Heart left ventricle (tissue), 16 donors: ENCODE measurements at regions not wholly inside any gene's neighbourhood (a gene's known extent, or its start where the extent isn't known, plus 50 kb on each side); places are given as distances from the start of the nearest gene placed in this dataset.

ENCODE experiments used
- ATAC-seq, 4 donors: fragments of 200-7000 bp; cut with Tn5 transposase; one replicate each; pipeline ENCODE4 v1.9.1; 2020 to 2022; ENCODE audit warnings: moderate library complexity in 4 of 4, mild to moderate bottlenecking in 3 of 4, moderate number of reproducible peaks in 1 of 4
- DNase-seq, 5 donors: peaks; one replicate each; pipeline ENCODE4 v3.0.0-alpha.2; 2020
- H3K27ac ChIP-seq, 12 donors: fragments of 200-600 bp; sonication (generic) in 4 of 12; one replicate each; pipeline versions ENCODE4 v1.5.0 to v1.8.0; 2016 to 2022; ENCODE audit warnings: mild to moderate bottlenecking in 2 of 12
- H3K27me3 ChIP-seq, 9 donors: fragments of 200-600 bp; sonication (generic) in 2 of 9; one replicate each; pipeline versions ENCODE4 v1.5.1 to v1.8.0; 2016 to 2022; ENCODE audit warnings: mild to moderate bottlenecking in 3 of 9
- H3K36me3 ChIP-seq, 9 donors: fragments of 200-600 bp; sonication (generic) in 2 of 9; one replicate each; pipeline versions ENCODE4 v1.5.0 to v1.8.0; 2018 to 2022; ENCODE audit warnings: mild to moderate bottlenecking in 2 of 9
- H3K4me1 ChIP-seq, 12 donors: fragments of 200-600 bp; sonication (generic) in 4 of 12; one replicate each; pipeline versions ENCODE4 v1.5.0 to v1.8.0; 2016 to 2022; ENCODE audit warnings: mild to moderate bottlenecking in 3 of 12
- H3K4me3 ChIP-seq, 12 donors: fragments of 200-600 bp; sonication (generic) in 4 of 12; one replicate each; pipeline versions ENCODE4 v1.5.0 to v1.8.0; 2017 to 2022; ENCODE audit warnings: mild to moderate bottlenecking in 9 of 12, moderate library complexity in 4 of 12
- H3K9me3 ChIP-seq, 12 donors: fragments of 200-600 bp; sonication (generic) in 4 of 12; one replicate each; pipeline versions ENCODE4 v1.5.0 to v1.8.0; 2016 to 2022; ENCODE audit warnings: mild to moderate bottlenecking in 1 of 12
- CTCF ChIP-seq, 12 donors: fragments of 200-600 bp; sonication (generic) in 4 of 12; IDR thresholded peaks; one replicate each; pipeline versions ENCODE4 v1.5.0 to v1.8.0; 2018 to 2022; ENCODE audit warnings: antibody characterized with exemption in 12 of 12, mild to moderate bottlenecking in 5 of 12
- POLR2A ChIP-seq, 2 donors: fragments of 450-650 bp; IDR thresholded peaks; one replicate each; pipeline ENCODE4 v1.6.1; 2017; ENCODE audit warnings: antibody characterized with exemption in 2 of 2, mild to moderate bottlenecking in 2 of 2, moderate library complexity in 2 of 2
- WGBS, 4 donors: extraction: QIAGEN DNeasy Blood & Tissue Kit in 2 of 4; methylation state at CpG; one replicate each; pipeline versions ENCODE4 v1.1.5 to v1.1.7; 2013 to 2018; 5-methylcytosine and 5-hydroxymethylcytosine counted together
- intact Hi-C, 10 donors: fragments of 100-400 bp; cut with DNase I; formaldehyde crosslinking; loops; one replicate each; pipeline versions ENCODE4 v1.11.1 to v1.14.2; 2022
- donor health status: ischemic (EF 13 %, LVEDD 7.1; RV severe dilation, severe dysfunction).
- donor health status: healthy with polysubstance abuse.
- donor health status: DM: no; HTN: yes; CAD: no.
- donor health status: DM: no; HTN: no; CAD: no.
- donor health status: ischemic (EF 25% LVEDD 6.9; RV normal size, moderate dysfunction).
- donor health status: ischemic (EF 25% LVEDD 5.7; RV mildly dilated, moderate dysfunction).
- donor health status: healthy.
- donor health status: DM: yes; HTN: yes; CAD: no.
- donor health status: ischemic (EF 35%, LVEDD 5.7; RV mildly dilated, moderate dysfunction).
- donor health status: nonischemic (EF 11% LVEDD 7.7; RV severe dilation, severe dysfunction).
- donor health status: DM: yes; HTN: yes; CAD: no.
- donor health status: PGD.
- donor health status: ischemic (EF 29% LVEDD 5.4; RV normal size, mild dysfunction).
- donor health status: nonischemic (EF 23%, LVEDD 6.1; RV moderate dilation, normal function).

GRCh38 chr6:113347436-113347835 lies 509.7 kb upstream of the MARCKS start:
- DNase-seq (no peak), ATAC-seq (no peak)
- no peak overlapping the region for H3K27ac ChIP-seq
- no peaks in the 10 kb centered on the region for H3K36me3 ChIP-seq
- no peaks in the 10 kb centered on the region for H3K27me3 ChIP-seq
- WGBS, 4 donors = 38 to 47% (median 44%) methylated on average over 3 of the region's 3 CpGs
- no peaks in the 10 kb centered on the region for H3K9me3 ChIP-seq
- intact Hi-C loops = no loop called here
- peaks cover 0 to 25% (median 15%) of the 10 kb centered on the region in 12 donors for H3K4me1 ChIP-seq
- no peak for TF ChIP-seq POLR2A (IDR thresholded peaks at IDR 0.05)
- no peak for TF ChIP-seq CTCF (IDR thresholded peaks at IDR 0.05)
- no peak overlapping the region for H3K4me3 ChIP-seq

- no peaks in the 10 kb centered on the region for H3K9me3 ChIP-seq
- peaks cover 0 to 25% (median 15%) of the 10 kb centered on the region in 12 donors for H3K4me1 ChIP-seq
- H3K27ac ChIP-seq = peak overlapping the region in 4 of 12 donors; percentile 2 to 37 (median 18)
- DNase-seq (no peak), ATAC-seq (no peak)
- H3K27me3 ChIP-seq = no peaks in the 10 kb centered on the region
- WGBS, 4 donors = 26 to 59% (median 40%) methylated on average over 1 of the region's 1 CpG
- TF ChIP-seq POLR2A (IDR thresholded peaks at IDR 0.05) = no peak
- TF ChIP-seq CTCF (IDR thresholded peaks at IDR 0.05) = no peak
- H3K4me3 ChIP-seq = no peak overlapping the region
- intact Hi-C loops = no loop called here
- no peaks in the 10 kb centered on the region for H3K36me3 ChIP-seq
Observed at GRCh38 chr6:113350461-113350860, 506.7 kb upstream of the MARCKS start.

GRCh38 chr6:113351173-113351834 lies 505.8 kb upstream of the MARCKS start:
- no peaks in the 10 kb centered on the region for H3K27me3 ChIP-seq
- intact Hi-C loops = no loop called here
- peak in 3 of 5 donors; percentile 32 to 49 (median 35) for DNase-seq

More at GRCh38 chr6:113351173-113351834, 505.8 kb upstream of the MARCKS start:
- H3K4me1 ChIP-seq = peaks cover 0 to 25% (median 15%) of the 10 kb centered on the region in 12 donors
- no peaks in the 10 kb centered on the region for H3K36me3 ChIP-seq
- no peaks in the 10 kb centered on the region for H3K9me3 ChIP-seq
- WGBS, 4 donors = 40 to 50% (median 43%) methylated on average over 4 of the region's 4 CpGs
- H3K4me3 ChIP-seq = no peak overlapping the region
- TF ChIP-seq POLR2A (IDR thresholded peaks at IDR 0.05) = no peak
- no peak for TF ChIP-seq CTCF (IDR thresholded peaks at IDR 0.05)
- peak in 3 of 4 donors; percentile 51 to 84 (median 73) for ATAC-seq
- peak overlapping the region in 5 of 12 donors; percentile 2 to 37 (median 18) for H3K27ac ChIP-seq
